OCI-LY3 (cell line): ENCODE measurements at regions not wholly inside any gene's neighbourhood (a gene's known extent, or its start where the extent isn't known, plus 50 kb on each side); places are given as distances from the start of the nearest gene placed in this dataset.

Experiments
- EZH2phosphoT487 ChIP-seq: fragments of 200-600 bp; shearing (Covaris generic); IDR thresholded peaks from 2 replicates; pipeline ENCODE4 v1.6.1; 2018; ENCODE audit warnings: antibody characterized with exemption, mixed run types, low read depth
- TF ChIP-seq, protein P1 (sequence below): fragments of 200-600, 300-600 bp; sonication (generic); IDR thresholded peaks from 2 replicates; pipeline ENCODE4 v1.5.1; 2014; ENCODE audit warnings: antibody characterized with exemption, low read length, low read depth

DNA sequence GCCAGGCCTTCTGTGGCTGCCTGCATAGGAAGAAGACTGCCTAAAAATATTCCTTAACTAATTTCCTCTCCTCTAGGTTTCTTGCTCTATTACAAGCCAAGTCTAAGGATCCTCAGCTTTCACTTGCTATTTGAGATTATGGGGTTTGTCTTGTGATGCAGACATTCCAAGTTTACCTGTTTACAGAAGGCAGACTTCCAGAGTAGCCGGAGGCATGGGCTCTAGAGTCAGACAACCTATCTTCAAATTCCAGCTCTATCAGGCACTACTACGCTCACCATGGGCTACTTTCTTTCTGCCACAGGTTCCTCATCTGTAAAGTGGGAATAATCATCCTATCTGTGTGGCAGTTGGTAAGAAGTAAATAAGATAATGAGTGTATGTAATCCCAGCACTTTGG, 95.6 kb upstream of the BCL6 start:
- TF ChIP-seq, protein P1, sequence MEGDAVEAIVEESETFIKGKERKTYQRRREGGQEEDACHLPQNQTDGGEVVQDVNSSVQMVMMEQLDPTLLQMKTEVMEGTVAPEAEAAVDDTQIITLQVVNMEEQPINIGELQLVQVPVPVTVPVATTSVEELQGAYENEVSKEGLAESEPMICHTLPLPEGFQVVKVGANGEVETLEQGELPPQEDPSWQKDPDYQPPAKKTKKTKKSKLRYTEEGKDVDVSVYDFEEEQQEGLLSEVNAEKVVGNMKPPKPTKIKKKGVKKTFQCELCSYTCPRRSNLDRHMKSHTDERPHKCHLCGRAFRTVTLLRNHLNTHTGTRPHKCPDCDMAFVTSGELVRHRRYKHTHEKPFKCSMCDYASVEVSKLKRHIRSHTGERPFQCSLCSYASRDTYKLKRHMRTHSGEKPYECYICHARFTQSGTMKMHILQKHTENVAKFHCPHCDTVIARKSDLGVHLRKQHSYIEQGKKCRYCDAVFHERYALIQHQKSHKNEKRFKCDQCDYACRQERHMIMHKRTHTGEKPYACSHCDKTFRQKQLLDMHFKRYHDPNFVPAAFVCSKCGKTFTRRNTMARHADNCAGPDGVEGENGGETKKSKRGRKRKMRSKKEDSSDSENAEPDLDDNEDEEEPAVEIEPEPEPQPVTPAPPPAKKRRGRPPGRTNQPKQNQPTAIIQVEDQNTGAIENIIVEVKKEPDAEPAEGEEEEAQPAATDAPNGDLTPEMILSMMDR, result no peak
- TF ChIP-seq EZH2phosphoT487, result no peak
